GM19455 (cell line): ENCODE measurements at regions not wholly inside any gene's neighbourhood (a gene's known extent, or its start where the extent isn't known, plus 50 kb on each side); places are given as distances from the start of the nearest gene placed in this dataset.

Experiments used
- ATAC-seq: cut with Tn5 transposase; IDR thresholded peaks from one replicate; pipeline ENCODE4 v1.9.1; 2021; ENCODE audit not compliant: unreplicated experiment

DNA sequence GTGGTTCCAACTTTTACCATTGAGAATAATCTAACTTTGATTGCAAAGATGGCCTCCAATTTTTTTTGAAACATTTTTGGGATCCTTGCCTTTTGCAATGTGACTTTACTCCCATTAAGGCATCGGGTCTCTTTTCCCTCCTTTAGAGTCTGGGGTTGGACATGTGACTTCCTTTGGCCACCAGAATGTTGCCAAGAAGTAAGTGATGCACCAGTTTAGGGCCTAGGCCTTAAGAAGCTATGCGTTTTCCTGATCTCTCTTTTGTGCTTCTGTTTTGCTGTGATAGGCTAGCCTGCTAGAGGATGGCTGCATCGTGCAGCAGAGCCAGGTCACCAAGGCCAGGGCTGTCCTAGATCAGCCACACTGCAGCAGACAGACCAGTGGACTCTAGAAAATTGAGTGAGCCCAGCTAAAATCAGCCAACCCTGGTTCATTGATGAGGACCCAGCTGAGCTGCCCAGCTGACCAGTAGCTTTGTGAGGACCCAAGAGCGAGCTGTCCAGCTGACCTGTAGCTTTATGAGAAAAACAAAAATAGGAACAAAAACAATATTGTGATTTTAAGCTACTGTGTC, 594.0 kb upstream of the JAG1 start:
- ATAC-seq, result no peak

DNA sequence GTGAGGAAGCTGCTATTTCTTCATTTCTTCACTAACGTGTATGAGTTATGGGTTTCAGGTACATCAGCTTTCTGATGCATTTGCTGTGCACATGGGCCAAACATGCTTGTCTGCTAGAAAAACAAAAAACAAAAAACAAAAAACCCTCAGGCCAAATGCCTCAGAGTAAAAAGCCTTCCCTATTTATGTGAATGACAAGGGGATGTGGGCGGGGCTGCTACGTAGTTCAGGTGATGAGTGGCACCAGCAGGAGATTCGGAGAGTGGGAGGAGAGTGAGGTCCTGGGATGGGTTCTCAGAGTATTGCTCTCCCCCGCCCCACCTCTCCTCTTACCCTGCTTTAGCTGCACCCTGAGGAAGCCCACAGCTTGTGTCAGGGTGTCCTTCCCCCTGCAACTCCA, 596.8 kb upstream of the JAG1 start:
- no peak for ATAC-seq

DNA sequence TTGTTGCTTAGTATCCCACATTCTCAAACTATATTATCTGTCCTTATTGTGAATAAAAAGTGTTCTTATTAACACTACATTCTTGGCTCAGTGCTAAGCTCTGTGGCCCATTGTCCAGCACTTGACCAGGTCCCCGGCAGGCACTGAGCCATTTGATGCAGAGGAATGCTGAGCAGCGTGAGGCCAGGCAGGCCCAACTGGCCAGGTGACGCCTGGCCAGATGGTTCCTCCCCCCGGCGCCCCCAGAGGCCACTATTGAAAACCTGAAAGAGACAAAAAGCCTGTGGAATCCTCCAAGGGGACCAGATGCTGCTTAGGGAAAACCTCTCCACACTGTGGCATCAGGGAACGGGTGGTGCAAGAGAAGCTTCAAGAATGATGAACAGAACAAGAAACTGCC, 597.5 kb upstream of the JAG1 start:
- no peak for ATAC-seq

- no peak for ATAC-seq
Measured at GRCh38 chr20:11271920-11272594, 598.3 kb upstream of the JAG1 start.

DNA sequence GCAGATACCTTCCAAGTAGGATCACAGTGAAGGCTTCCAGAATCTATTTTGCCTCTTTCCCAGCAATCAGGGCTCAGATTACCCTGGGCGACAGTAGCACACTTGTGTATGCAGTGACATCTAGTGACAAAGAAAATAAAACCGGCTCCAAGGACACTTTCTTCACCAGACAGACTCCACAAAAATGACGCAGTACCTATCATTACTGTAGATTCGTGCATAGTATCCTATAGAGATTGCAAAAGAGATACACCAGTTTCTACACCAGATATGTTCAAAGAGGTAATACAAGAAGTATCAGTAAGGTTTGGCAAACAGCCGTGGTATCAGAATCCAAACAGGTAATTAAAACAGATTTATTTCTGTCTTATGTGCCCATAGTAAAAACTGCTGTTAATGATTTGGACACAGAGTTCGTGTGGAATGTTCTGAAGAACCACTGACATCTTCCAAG, 600.4 kb upstream of the JAG1 start:
- ATAC-seq, result no peak

DNA sequence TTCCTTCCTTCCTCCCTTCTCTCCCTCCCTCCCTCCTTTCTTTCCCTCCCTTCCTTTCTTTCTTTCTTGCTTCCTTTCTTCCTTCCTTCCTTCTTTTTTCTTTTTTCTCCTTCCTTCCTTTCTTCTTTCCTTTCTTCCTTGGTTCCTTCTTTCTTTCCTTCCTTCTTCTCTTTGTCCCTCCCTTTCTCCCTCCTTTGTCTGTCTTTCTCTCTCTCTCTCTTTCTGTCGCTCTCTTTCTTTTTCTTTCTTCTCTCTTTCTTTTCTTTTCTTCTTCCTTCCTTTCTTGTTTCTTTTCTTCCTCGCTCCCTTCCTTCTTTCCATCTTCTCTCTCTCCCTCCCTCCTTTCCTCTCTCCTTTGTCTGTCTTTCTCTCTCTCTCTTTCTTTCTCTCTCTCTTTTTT, 601.9 kb upstream of the JAG1 start:
- ATAC-seq, result no peak

GRCh38 chr20:11277170-11277569, 603.4 kb upstream of the JAG1 start:
- no peak for ATAC-seq

- ATAC-seq, result no peak
Measured at GRCh38 chr20:11277858-11278257, 604.1 kb upstream of the JAG1 start.

- no peak for ATAC-seq
Measured at GRCh38 chr20:11278461-11278860, 604.7 kb upstream of the JAG1 start.

DNA sequence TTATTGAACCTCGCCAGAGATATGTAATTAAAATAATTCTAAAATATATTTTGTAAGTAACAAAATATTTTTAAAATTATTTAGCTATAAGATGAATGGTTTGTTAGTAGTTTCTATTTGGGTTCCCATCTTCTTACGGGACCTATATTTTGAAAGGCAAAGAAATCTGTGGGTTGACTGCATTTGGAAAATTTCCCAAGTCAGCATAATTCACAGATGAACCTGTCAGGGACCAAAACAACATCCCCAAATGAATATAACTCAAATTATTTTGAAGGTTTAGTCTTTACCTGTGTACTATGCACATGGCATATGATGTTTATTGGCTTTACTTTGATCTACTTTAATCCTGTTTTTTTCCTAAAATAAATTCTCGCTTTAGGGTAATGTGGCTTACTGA, 607.4 kb upstream of the JAG1 start:
- no peak for ATAC-seq

- no peak for ATAC-seq
Measured at GRCh38 chr20:11281768-11282167, 608.0 kb upstream of the JAG1 start.

GRCh38 chr20:11287126-11287525, 613.3 kb upstream of the JAG1 start:
- no peak for ATAC-seq

DNA sequence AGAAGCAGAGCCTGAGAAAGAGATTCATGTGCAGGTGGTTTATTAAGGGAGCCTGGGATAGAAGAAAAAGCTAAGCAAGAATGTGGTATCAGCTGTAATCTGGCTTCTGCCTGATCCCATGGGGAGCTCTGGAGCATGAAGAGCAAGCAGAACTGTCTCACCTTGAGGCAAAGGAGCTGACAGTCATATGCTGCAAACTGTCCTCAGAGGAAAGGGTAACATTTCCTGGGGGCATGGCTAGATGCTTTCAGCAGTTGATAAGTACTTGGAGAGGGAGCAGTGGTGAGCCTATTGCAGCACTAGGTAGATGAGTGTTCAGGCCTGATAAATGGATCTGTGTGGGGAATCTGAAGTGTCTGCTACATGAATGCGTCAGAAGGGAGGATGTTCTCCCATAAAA, 621.5 kb upstream of the BTBD3 start:
- ATAC-seq, result no peak

DNA sequence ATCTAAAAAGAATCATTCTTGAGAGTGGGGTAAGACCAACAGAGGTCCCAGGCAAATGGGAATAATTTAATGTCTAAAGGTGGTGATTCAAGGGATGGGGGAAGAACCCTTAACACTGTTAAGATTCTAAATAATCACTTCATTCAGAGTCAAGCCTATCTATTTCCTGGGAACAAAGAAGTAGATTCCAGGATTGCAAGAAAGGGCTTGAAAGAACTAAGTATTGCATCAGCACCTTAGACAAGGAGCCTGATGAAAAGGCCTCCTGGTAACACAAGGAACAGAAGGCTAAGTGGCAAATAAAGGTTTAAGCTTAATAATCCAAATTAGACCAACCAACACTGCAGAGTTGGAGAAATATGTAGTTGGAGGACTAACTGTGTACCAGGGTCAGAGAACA, 620.7 kb upstream of the BTBD3 start:
- ATAC-seq, result no peak

DNA sequence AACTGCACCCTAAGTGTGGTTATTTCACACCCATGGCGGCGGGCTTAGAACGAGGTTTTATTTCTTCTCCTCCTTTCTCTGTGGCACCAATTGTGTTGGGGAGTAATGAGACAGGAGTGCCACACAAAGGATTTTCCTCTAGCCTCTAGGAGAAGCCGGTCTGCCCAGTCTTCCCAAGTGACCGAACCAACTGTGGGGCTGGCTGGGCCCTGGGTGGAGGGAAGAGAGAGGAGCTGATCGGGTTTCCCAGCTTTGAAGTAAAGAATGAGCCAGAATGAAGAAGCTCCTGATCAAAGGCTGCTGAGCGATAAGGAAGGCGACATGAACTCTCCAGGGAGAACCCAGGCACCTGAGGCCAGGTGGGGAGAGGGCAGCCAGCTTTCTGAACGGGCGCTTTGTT, 616.0 kb upstream of the BTBD3 start:
- no peak for ATAC-seq

DNA sequence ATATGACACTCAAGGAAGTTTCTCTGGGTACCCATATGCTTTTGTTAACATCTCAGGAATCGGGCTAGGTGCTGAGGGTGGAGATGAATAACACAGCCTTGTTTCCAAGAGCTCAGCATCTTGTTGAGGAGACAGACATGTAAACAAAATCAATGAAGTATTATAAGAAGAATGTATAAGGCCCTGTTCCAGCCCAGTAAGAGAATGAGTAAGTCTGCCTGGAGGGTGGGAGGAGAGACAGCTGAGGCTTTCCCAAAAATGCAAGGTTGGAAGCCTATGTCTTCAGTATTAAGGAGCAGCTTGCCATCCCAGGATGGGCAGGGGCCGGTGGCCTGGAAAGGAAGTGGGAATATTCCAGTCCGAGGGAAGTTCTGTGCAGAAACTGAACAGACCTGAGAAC, 615.3 kb upstream of the BTBD3 start:
- ATAC-seq, result no peak

DNA sequence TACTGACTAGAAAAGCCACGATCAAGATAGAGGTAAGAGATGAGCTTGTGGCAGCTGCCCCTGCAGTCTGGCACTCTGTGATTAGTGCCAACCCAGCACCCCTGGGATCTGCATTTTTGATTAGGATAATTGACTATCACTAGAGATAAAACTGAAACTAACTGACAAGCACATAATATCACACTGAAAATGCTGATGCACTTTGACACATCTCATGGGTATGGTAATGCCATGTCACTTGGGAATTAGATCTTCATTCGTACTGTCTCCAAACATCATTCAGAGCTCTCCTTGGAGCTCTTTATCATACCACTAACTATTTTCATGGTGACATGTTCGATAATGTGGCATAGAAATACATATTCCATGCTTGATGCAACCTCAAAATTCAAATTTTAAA, 612.9 kb upstream of the BTBD3 start:
- no peak for ATAC-seq

GRCh38 chr20:11305406-11305805, 612.3 kb upstream of the BTBD3 start:
- ATAC-seq, result no peak

- no peak for ATAC-seq
Measured at GRCh38 chr20:11311659-11312224, 606.0 kb upstream of the BTBD3 start.

GRCh38 chr20:11315525-11315924, 602.2 kb upstream of the BTBD3 start:
- no peak for ATAC-seq

GRCh38 chr20:11316244-11316643, 601.4 kb upstream of the BTBD3 start:
- no peak for ATAC-seq

DNA sequence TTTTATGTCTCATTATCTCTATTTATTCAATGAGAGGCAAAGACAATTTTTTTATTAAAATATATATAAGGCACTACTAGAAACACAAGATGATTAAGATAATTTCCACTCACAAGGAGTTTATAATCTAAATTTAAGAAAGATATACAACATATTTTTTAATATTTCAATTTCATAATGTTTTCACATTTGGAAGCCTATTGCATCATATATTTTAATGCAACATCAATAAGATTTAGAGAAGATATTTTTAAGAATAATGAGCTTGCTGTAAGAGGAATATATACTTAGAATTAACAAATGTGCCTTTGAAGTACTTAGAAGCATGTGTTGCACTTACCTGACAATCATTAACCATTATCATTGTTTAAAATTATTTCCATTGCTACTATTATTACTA, 597.7 kb upstream of the BTBD3 start:
- ATAC-seq, result no peak

- no peak for ATAC-seq
Measured at GRCh38 chr20:11323816-11324215, 593.9 kb upstream of the BTBD3 start.
